ENCODE measurements at regions not wholly inside any gene's neighbourhood (a gene's known extent, or its start where the extent isn't known, plus 50 kb on each side); places are given as distances from the start of the nearest gene placed in this dataset.
"Not testable (repeated sequence)": the region's sequence is repeated elsewhere in the genome, so short reads cannot be mapped to it uniquely, and the experiment has no call there.

DNA sequence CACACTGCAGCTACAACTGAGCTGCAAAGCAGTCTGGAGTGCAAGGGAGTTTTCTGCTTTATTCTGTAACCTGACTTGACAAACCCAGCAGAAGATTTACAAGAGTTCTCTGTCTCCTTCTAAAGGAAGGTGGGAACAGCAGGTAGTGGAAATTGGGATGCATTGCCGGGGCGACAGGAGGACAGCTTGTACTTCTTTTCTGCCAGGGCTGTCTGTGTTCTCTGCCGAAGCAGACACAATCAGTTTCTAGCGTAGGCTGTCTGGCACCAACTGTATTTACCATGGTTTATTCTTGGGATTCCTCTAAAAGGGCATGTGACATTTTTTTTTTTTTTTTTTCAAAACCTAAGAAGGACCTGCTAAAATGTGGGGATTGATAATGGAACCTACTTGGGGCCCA is 190.8 kb upstream of the GK2 start:
- H4K20me1 ChIP-seq (ENCODE audit: insufficient read depth, poor library complexity, severe bottlenecking), result no peaks in the 10 kb centered on the region
- no peaks in the 10 kb centered on the region for H3K4me1 ChIP-seq (ENCODE audit: insufficient read depth)
- peak overlapping the region; percentile 31 for H2AFZ ChIP-seq
- no peaks in the 10 kb centered on the region for H3K9me2 ChIP-seq (replicated peaks; ENCODE audit: insufficient read depth)
- WGBS (ENCODE audit: low lambda C conversion rate, missing lambda C conversion rate), result 68% methylated on average over 4 of the region's 4 CpGs
- H3K27me3 ChIP-seq, result no peaks in the 10 kb centered on the region
- no peaks in the 10 kb centered on the region for H3K9me3 ChIP-seq (ENCODE audit: low read depth)
- H3K27ac ChIP-seq, result no peak overlapping the region
- no peaks in the 10 kb centered on the region for H3K36me3 ChIP-seq (replicated peaks; ENCODE audit: insufficient read depth, low read depth)
- no peak for DNase-seq (ENCODE audit: low spot score)
- H3K79me2 ChIP-seq, result no peaks in the 10 kb centered on the region
- no peak overlapping the region for H3K4me2 ChIP-seq
- no peak for TF ChIP-seq CTCF (IDR thresholded peaks at IDR 0.05; ENCODE audit: poor library complexity)
- no peak for TF ChIP-seq EZH2phosphoT487 (IDR thresholded peaks at IDR 0.05; ENCODE audit: low read depth, severe bottlenecking, unreplicated experiment)
- TF ChIP-seq EZH2 (IDR thresholded peaks at IDR 0.05; ENCODE audit: borderline replicate concordance), result no peak
- H3K4me3 ChIP-seq, result no peak overlapping the region

GRCh38 chr4:79598214-79598613 is 190.2 kb upstream of the GK2 start:
- DNase-seq (ENCODE audit: low spot score), result no peak
- H3K27me3 ChIP-seq, result no peaks in the 10 kb centered on the region
- H4K20me1 ChIP-seq (ENCODE audit: insufficient read depth, poor library complexity, severe bottlenecking), result no peaks in the 10 kb centered on the region
- no peak overlapping the region for H3K27ac ChIP-seq
- no peak overlapping the region for H3K4me3 ChIP-seq
- no peaks in the 10 kb centered on the region for H3K79me2 ChIP-seq
- H3K4me1 ChIP-seq (ENCODE audit: insufficient read depth), result no peaks in the 10 kb centered on the region
- no peaks in the 10 kb centered on the region for H3K36me3 ChIP-seq (replicated peaks; ENCODE audit: insufficient read depth, low read depth)
- H3K9me3 ChIP-seq (ENCODE audit: low read depth), result no peaks in the 10 kb centered on the region
- H3K9me2 ChIP-seq (replicated peaks; ENCODE audit: insufficient read depth), result no peaks in the 10 kb centered on the region
- no peak for TF ChIP-seq CTCF (IDR thresholded peaks at IDR 0.05; ENCODE audit: poor library complexity)
- no peak for TF ChIP-seq EZH2phosphoT487 (IDR thresholded peaks at IDR 0.05; ENCODE audit: low read depth, severe bottlenecking, unreplicated experiment)
- TF ChIP-seq EZH2 (IDR thresholded peaks at IDR 0.05; ENCODE audit: borderline replicate concordance), result no peak
- no peak overlapping the region for H3K4me2 ChIP-seq
- 95% methylated on average over 2 of the region's 2 CpGs for WGBS (ENCODE audit: low lambda C conversion rate, missing lambda C conversion rate)
- H2AFZ ChIP-seq, result peak overlapping the region; percentile 31

DNA sequence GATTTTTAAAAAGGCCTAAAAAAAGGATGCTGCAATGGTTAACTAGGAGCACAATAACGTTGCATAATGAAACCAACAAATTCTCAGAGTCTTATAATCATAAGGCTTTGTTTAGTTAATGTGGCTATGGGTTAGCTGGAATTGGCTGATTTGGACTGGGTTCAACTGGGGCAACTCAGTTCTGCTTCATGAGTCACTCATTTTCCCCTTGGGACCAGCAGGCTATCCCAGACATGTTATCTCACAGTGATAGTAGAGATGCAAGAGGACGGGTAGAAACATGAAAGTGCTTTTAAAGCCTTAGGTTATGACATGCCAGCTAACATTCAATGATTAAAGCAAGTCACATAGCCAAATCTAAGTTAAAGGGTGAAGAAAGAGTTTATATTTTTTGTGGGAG is 189.2 kb upstream of the GK2 start:
- H4K20me1 ChIP-seq (ENCODE audit: insufficient read depth, poor library complexity, severe bottlenecking), result no peaks in the 10 kb centered on the region
- no peak overlapping the region for H3K4me3 ChIP-seq
- H3K4me1 ChIP-seq (ENCODE audit: insufficient read depth), result no peaks in the 10 kb centered on the region
- no peaks in the 10 kb centered on the region for H3K36me3 ChIP-seq (replicated peaks; ENCODE audit: insufficient read depth, low read depth)
- WGBS (ENCODE audit: low lambda C conversion rate, missing lambda C conversion rate), result 57% methylated on average over 2 of the region's 2 CpGs
- DNase-seq (ENCODE audit: low spot score), result no peak
- TF ChIP-seq EZH2 (IDR thresholded peaks at IDR 0.05; ENCODE audit: borderline replicate concordance), result no peak
- no peak overlapping the region for H3K27ac ChIP-seq
- no peaks in the 10 kb centered on the region for H3K79me2 ChIP-seq
- H3K9me2 ChIP-seq (replicated peaks; ENCODE audit: insufficient read depth), result no peaks in the 10 kb centered on the region
- H3K9me3 ChIP-seq (ENCODE audit: low read depth), result no peaks in the 10 kb centered on the region
- H3K27me3 ChIP-seq, result no peaks in the 10 kb centered on the region
- H3K4me2 ChIP-seq, result no peak overlapping the region
- H2AFZ ChIP-seq, result no peak overlapping the region

DNA sequence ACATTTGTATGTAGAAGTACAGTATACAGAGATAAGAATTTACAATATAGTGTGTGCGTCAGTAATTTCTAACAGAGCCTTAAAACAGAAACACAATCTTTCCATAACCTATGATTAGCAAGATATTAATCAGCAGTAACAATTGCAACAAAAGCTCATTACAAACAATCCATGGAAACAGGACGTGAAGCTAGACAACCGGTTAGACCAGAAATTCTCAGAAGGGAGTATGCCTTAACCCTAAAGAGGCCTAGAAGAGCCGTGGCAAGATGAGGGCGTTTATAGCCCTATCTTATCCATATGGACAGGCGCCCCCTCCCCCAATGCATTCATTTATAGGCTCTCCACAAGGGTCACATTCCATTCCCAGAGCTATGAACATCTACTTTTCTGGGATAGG is 184.2 kb upstream of the GK2 start:
- not testable (repeated sequence) for H2AFZ ChIP-seq; H3K9me3 ChIP-seq (ENCODE audit: low read depth); H3K27ac ChIP-seq; DNase-seq (ENCODE audit: low spot score); H3K36me3 ChIP-seq (replicated peaks; ENCODE audit: insufficient read depth, low read depth); H4K20me1 ChIP-seq (ENCODE audit: insufficient read depth, poor library complexity, severe bottlenecking); H3K4me2 ChIP-seq; H3K9me2 ChIP-seq (replicated peaks; ENCODE audit: insufficient read depth); H3K4me1 ChIP-seq (ENCODE audit: insufficient read depth); H3K4me3 ChIP-seq; H3K27me3 ChIP-seq; H3K79me2 ChIP-seq
- 47% methylated on average over 6 of the region's 6 CpGs for WGBS (ENCODE audit: low lambda C conversion rate, missing lambda C conversion rate)

GRCh38 chr4:79588679-79589078 is 180.7 kb upstream of the GK2 start:
- no peak overlapping the region for H3K4me3 ChIP-seq
- no peaks in the 10 kb centered on the region for H3K4me1 ChIP-seq (ENCODE audit: insufficient read depth)
- no peaks in the 10 kb centered on the region for H3K79me2 ChIP-seq
- no peaks in the 10 kb centered on the region for H3K27me3 ChIP-seq
- DNase-seq (ENCODE audit: low spot score), result no peak
- no peaks in the 10 kb centered on the region for H3K9me3 ChIP-seq (ENCODE audit: low read depth)
- no peak overlapping the region for H3K27ac ChIP-seq
- WGBS (ENCODE audit: low lambda C conversion rate, missing lambda C conversion rate), result 69% methylated on average over 1 of the region's 1 CpG
- no peaks in the 10 kb centered on the region for H3K36me3 ChIP-seq (replicated peaks; ENCODE audit: insufficient read depth, low read depth)
- H3K9me2 ChIP-seq (replicated peaks; ENCODE audit: insufficient read depth), result no peaks in the 10 kb centered on the region
- no peak overlapping the region for H3K4me2 ChIP-seq
- H4K20me1 ChIP-seq (ENCODE audit: insufficient read depth, poor library complexity, severe bottlenecking), result no peaks in the 10 kb centered on the region
- no peak overlapping the region for H2AFZ ChIP-seq
- no peak for TF ChIP-seq EZH2 (IDR thresholded peaks at IDR 0.05; ENCODE audit: borderline replicate concordance)

DNA sequence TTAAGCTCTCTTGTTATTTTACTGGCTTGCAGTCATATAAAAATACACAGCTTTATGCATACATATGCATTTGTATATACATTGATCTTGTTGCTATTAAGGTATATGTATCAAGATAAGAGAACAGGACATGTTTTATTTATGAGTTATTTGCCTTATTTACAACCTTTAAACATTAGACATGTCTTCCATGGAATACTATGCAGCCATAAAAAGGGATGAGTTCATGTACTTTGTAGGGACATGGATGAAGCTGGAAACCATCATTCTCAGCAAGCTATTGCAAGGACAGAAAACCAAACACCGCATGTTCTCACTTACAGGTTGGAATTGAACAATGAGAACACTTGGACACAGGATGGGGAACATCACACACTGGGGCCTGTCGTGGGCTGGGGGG is 179.2 kb upstream of the GK2 start:
- H3K79me2 ChIP-seq; H3K27me3 ChIP-seq; H2AFZ ChIP-seq; H3K27ac ChIP-seq; H3K4me3 ChIP-seq; H3K4me1 ChIP-seq (ENCODE audit: insufficient read depth); H3K9me2 ChIP-seq (replicated peaks; ENCODE audit: insufficient read depth); H4K20me1 ChIP-seq (ENCODE audit: insufficient read depth, poor library complexity, severe bottlenecking); DNase-seq (ENCODE audit: low spot score); H3K4me2 ChIP-seq; H3K9me3 ChIP-seq (ENCODE audit: low read depth); H3K36me3 ChIP-seq (replicated peaks; ENCODE audit: insufficient read depth, low read depth): not testable (repeated sequence)
- WGBS (ENCODE audit: low lambda C conversion rate, missing lambda C conversion rate), result 93% methylated on average over 2 of the region's 2 CpGs

Data from hepatocyte (in vitro differentiated cells).